Testis (tissue), 2 donors: ENCODE measurements at regions not wholly inside any gene's neighbourhood (a gene's known extent, or its start where the extent isn't known, plus 50 kb on each side); places are given as distances from the start of the nearest gene placed in this dataset.

Experiments used
- POLR2A ChIP-seq: fragments of 450-650 bp; IDR thresholded peaks from one replicate; pipeline ENCODE4 v1.6.1; 2017; ENCODE audit warnings: antibody characterized with exemption, mild to moderate bottlenecking, moderate library complexity
- TF ChIP-seq, protein P1 (sequence below), 3 experiments: fragments of 450-650 bp in 2 of 3; fragments of 200-600 bp in 1 of 3; sonication (generic) in 1 of 3; IDR thresholded peaks; one replicate each; pipeline ENCODE4 v1.5.1; 2016 to 2019; ENCODE audit warnings: antibody characterized with exemption in 3 of 3, mild to moderate bottlenecking in 2 of 3, moderate library complexity in 1 of 3

DNA sequence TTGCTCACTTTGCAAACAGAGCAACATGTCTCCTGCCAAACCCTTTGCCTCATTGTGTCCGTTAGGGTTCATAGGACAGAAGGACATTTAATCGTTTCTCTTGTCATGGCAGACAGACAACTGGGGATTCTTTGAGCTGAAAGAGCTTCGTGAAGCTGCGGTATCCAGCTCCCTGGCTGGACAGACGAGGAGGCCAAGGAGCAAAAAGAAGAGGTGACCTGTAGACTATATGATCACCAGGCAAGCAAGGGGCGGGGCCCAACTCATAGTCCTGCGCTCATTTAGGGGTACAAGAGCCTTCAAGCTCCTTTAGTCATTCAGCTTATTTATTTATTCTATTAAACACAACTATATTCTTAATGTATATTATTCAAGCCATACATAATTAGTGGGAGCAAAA is 66.8 kb upstream of the VRK1 start:
- TF ChIP-seq, protein P1, sequence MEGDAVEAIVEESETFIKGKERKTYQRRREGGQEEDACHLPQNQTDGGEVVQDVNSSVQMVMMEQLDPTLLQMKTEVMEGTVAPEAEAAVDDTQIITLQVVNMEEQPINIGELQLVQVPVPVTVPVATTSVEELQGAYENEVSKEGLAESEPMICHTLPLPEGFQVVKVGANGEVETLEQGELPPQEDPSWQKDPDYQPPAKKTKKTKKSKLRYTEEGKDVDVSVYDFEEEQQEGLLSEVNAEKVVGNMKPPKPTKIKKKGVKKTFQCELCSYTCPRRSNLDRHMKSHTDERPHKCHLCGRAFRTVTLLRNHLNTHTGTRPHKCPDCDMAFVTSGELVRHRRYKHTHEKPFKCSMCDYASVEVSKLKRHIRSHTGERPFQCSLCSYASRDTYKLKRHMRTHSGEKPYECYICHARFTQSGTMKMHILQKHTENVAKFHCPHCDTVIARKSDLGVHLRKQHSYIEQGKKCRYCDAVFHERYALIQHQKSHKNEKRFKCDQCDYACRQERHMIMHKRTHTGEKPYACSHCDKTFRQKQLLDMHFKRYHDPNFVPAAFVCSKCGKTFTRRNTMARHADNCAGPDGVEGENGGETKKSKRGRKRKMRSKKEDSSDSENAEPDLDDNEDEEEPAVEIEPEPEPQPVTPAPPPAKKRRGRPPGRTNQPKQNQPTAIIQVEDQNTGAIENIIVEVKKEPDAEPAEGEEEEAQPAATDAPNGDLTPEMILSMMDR (IDR thresholded peaks at IDR 0.05): no peak
- TF ChIP-seq POLR2A: no peak
